ENCODE measurements at regions not wholly inside any gene's neighbourhood (a gene's known extent, or its start where the extent isn't known, plus 50 kb on each side); places are given as distances from the start of the nearest gene placed in this dataset.
"Not testable (repeated sequence)": the region's sequence is repeated elsewhere in the genome, so short reads cannot be mapped to it uniquely, and the experiment has no call there.

GRCh38 chr11:119586181-119586580, 142.8 kb downstream of the NECTIN1 start:
- no peak for DNase-seq (ENCODE audit: low read depth in 2 of 2)

GRCh38 chr11:119585043-119585781, 143.8 kb downstream of the NECTIN1 start:
- DNase-seq (ENCODE audit: low read depth in 2 of 2) = no peak

GRCh38 chr11:119584193-119585042, 144.6 kb downstream of the NECTIN1 start:
- DNase-seq (ENCODE audit: low read depth in 2 of 2) = no peak

GRCh38 chr11:119583585-119583984, 145.4 kb downstream of the NECTIN1 start:
- no peak for DNase-seq (ENCODE audit: low read depth in 2 of 2)

GRCh38 chr11:119581396-119581795, 147.6 kb downstream of the NECTIN1 start:
- DNase-seq (ENCODE audit: low read depth in 2 of 2) = not testable (repeated sequence)

GRCh38 chr11:119580751-119581150, 148.2 kb downstream of the NECTIN1 start:
- no peak for DNase-seq (ENCODE audit: low read depth in 2 of 2)

- no peak for DNase-seq (ENCODE audit: low read depth in 2 of 2)
These were observed 148.9 kb downstream of the NECTIN1 start for GRCh38 chr11:119580081-119580480.

GRCh38 chr11:119578521-119579191, 150.3 kb downstream of the NECTIN1 start:
- DNase-seq (ENCODE audit: low read depth in 2 of 2) = no peak

GRCh38 chr11:119573858-119574257, 150.9 kb upstream of the THY1 start:
- no peak for DNase-seq (ENCODE audit: low read depth in 2 of 2)

- no peak for DNase-seq (ENCODE audit: low read depth in 2 of 2)
These were observed 149.8 kb upstream of the THY1 start for GRCh38 chr11:119572481-119573424.

GRCh38 chr11:119571311-119571710, 148.3 kb upstream of the THY1 start:
- DNase-seq (ENCODE audit: low read depth in 2 of 2) = no peak

GRCh38 chr11:119567688-119568582, 145.0 kb upstream of the THY1 start:
- DNase-seq (ENCODE audit: low read depth in 2 of 2) = no peak

GRCh38 chr11:119566319-119566718, 143.3 kb upstream of the THY1 start:
- no peak for DNase-seq (ENCODE audit: low read depth in 2 of 2)

- DNase-seq (ENCODE audit: low read depth in 2 of 2) = not testable (repeated sequence)
These were observed 142.7 kb upstream of the THY1 start for GRCh38 chr11:119565693-119566092.

- DNase-seq (ENCODE audit: low read depth in 2 of 2) = no peak
These were observed 138.0 kb upstream of the THY1 start for GRCh38 chr11:119560961-119561360.

GRCh38 chr11:119560291-119560690, 137.3 kb upstream of the THY1 start:
- DNase-seq (ENCODE audit: low read depth in 2 of 2) = no peak

- DNase-seq (ENCODE audit: low read depth in 2 of 2) = no peak
These were observed 129.1 kb upstream of the THY1 start for GRCh38 chr11:119552106-119552485.

GRCh38 chr11:119551420-119552105, 128.6 kb upstream of the THY1 start:
- DNase-seq (ENCODE audit: low read depth in 2 of 2) = no peak

GRCh38 chr11:119550053-119550752, 127.2 kb upstream of the THY1 start:
- DNase-seq (ENCODE audit: low read depth in 2 of 2) = no peak
